ENCODE measurements at regions not wholly inside any gene's neighbourhood (a gene's known extent, or its start where the extent isn't known, plus 50 kb on each side); places are given as distances from the start of the nearest gene placed in this dataset.

DNA sequence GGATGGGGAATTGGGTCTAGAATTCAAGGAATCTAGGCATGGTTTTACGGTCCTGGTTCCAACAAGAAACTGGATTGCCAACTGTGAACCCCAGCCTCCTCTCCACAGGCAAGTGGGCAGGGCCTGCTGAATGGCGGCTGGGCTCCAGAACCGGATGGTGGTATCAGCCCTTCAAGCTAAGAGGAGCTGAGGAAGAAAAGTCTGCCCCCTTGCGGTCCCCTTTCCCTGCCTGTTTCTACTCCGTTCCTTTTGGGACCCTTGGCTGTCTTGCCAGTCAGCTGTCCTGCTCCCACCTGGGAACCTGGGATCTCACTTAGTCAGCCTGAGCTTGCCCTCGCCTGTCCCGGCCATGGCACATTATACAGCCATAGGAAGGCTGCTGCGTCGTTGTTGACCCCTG, 234.4 kb upstream of the DAPK1 start:
- no peak for DNase-seq (ENCODE audit: low read depth in 2 of 2)
- TF ChIP-seq, protein P1, sequence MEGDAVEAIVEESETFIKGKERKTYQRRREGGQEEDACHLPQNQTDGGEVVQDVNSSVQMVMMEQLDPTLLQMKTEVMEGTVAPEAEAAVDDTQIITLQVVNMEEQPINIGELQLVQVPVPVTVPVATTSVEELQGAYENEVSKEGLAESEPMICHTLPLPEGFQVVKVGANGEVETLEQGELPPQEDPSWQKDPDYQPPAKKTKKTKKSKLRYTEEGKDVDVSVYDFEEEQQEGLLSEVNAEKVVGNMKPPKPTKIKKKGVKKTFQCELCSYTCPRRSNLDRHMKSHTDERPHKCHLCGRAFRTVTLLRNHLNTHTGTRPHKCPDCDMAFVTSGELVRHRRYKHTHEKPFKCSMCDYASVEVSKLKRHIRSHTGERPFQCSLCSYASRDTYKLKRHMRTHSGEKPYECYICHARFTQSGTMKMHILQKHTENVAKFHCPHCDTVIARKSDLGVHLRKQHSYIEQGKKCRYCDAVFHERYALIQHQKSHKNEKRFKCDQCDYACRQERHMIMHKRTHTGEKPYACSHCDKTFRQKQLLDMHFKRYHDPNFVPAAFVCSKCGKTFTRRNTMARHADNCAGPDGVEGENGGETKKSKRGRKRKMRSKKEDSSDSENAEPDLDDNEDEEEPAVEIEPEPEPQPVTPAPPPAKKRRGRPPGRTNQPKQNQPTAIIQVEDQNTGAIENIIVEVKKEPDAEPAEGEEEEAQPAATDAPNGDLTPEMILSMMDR (IDR thresholded peaks at IDR 0.05; ENCODE audit: low read depth, low read length): no peak
- H3K4me3 ChIP-seq (replicated peaks in 1 of 2; ENCODE audit: low read depth in 2 of 2, low read length in 2 of 2): no peak overlapping the region

DNA sequence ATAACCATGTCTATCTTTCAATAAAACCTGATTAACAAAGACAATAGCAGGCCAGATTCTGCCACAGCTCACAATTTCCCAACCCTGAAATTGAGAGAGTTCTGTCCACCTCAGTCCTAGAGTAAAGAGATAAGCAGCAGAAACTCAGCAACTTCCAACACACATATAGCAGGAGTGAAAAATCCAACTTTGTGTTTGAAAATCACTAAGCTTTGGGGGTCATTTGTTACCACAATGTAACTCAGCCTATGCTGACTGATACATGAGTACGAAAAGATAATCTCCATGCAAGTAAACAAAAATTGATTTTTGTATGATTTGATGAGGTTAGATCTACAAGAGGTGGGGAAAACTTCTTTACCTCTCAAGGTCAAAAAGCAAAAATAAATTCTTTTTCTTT, 231.0 kb upstream of the DAPK1 start:
- H3K4me3 ChIP-seq (replicated peaks in 1 of 2; ENCODE audit: low read depth in 2 of 2, low read length in 2 of 2): no peak overlapping the region
- TF ChIP-seq, protein P1 (IDR thresholded peaks at IDR 0.05; ENCODE audit: low read depth, low read length): no peak

DNA sequence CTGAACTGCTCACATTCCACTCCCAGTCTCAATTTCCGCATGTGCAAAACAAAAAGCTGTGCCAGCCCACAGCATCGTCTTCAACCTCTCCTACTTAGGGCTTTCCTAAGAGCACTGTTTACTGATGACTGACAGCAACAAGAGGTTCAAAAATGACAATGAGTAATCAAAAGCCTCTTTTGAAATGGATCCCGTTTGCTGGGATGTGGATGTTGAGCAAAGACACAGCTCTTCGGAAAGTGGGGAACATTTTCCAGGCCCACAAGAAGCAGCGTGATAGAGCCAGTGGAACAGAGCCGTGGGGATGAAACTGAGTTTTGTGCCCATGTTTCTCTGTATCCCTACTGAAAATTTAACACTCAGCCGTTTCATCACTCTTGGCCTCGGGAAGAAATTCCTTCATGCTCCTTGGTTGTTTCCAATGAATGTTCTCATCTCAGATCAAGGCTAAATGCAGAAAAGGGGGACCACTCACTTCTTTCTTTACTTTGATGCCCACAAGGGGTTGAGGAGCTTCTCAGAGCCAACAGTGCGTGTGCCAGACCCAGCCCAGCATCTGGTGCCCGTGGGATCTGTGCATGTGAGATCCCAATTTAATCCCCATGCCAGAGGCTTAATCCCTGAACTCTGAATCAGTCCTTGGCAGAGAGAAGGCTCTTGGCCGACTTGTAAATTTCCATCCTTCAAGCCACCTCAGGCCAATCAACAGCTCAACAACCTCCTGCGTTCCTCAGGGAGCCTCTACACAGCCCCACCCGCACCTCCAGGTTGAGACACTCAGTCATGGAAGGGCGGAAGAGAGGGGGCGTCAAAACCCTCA, 230.2 kb upstream of the DAPK1 start:
- no peak overlapping the region for H3K4me3 ChIP-seq (replicated peaks in 1 of 2; ENCODE audit: low read depth in 2 of 2, low read length in 2 of 2)
- DNase-seq (ENCODE audit: low read depth in 2 of 2): peak in 1 of 2 donors; percentile 85
- TF ChIP-seq, protein P1 (IDR thresholded peaks at IDR 0.05; ENCODE audit: low read depth, low read length): no peak

More for the DNA sequence above, 231.0 kb upstream of the DAPK1 start:
- DNase-seq (ENCODE audit: low read depth in 2 of 2): no peak

DNA sequence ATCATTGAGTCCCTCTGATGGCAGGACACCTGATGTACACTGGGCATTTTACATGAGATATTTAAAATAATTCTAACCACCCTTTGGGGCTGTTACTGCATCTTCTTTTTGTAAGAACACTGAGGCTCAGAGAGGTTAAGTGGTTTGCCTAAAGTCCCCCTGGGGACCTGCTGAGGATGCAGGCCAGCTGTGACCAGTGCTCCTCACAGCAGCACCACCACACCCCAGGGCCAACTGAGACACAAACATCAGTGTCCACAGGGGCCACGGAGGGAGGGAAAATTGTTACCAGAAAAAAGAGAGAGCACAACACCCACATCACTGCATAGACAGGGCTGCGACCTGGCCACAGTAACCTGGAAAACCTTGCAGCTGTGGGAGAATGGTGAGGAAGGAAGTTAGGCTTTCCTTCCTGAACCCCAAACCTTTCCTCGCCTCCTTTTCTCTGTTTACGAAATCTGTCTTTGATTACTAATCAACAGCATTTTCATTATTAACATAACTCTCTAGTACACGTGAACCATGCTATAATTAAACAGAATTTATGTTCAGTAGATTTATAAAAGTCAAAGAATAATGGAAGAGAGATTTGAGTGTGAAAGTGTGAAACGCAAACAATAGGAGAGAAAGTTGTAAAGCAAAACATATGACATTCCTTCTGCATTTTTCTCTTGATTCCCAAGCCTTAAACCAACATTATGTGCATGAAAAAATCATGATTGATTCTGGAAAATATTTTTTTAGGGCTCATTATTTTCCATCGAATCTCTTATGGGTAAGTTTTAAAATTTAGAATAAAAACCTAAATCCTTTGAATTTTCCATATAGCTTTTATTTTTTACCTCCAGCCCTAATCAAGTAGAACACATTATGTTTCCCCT, 228.1 kb upstream of the DAPK1 start:
- no peak overlapping the region for H3K4me3 ChIP-seq (replicated peaks in 1 of 2; ENCODE audit: low read depth in 2 of 2, low read length in 2 of 2)
- DNase-seq (ENCODE audit: low read depth in 2 of 2): no peak
- TF ChIP-seq, protein P1 (IDR thresholded peaks at IDR 0.05; ENCODE audit: low read depth, low read length): no peak

DNA sequence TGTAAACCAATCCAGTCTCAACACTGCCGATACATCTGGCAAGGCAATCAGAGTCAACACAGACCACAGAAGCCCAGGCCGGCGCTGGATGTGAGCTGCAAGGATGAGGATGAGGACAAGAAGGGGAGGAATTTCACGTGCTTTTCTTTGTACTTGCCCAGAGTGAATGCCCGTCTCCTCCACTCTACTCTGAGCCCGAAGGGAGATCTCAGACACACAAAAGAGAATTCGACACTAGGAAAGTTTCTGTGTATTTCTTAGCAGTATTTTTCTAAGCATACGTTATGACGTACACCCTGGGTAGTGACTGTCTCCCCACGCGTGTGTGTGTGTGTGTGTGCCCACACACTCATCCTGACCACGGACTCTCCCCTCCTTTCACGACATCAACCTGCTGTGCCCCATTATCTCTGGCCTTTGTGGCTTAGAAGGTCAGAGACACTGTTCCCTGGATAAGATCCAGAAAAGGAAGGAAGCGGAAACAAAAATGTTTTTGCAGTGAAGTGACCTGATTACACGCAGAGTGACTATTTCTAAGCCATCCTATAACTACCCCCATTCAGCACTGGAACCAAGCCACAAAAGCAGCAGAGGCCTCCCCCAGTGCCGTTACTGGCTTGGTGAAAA, 227.3 kb upstream of the DAPK1 start:
- H3K4me3 ChIP-seq (replicated peaks in 1 of 2; ENCODE audit: low read depth in 2 of 2, low read length in 2 of 2): no peak overlapping the region
- DNase-seq (ENCODE audit: low read depth in 2 of 2): peak; percentile 70
- TF ChIP-seq, protein P1 (IDR thresholded peaks at IDR 0.05; ENCODE audit: low read depth, low read length): no peak

DNA sequence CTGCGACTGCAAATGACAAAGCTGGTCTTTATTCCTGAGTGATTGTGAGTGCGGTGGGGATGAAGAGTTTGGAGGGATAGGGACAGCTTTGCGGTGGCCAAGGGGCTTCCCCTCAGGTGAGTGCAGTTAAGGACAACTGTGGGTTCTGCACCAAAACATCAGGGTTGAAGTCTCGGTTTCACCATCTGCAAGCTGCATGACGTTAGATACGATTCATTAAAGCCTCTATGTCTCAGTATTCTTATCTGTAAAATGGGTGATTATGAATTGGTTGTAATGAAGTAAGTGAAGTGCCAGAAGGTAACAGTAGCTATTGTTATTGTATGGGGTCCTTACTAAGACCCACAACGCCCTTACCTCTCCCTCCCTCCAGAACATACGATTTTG, 226.8 kb upstream of the DAPK1 start:
- TF ChIP-seq, protein P1 (IDR thresholded peaks at IDR 0.05; ENCODE audit: low read depth, low read length): no peak
- H3K4me3 ChIP-seq (replicated peaks in 1 of 2; ENCODE audit: low read depth in 2 of 2, low read length in 2 of 2): no peak overlapping the region
- DNase-seq (ENCODE audit: low read depth in 2 of 2): no peak
